ENCODE measurements at regions not wholly inside any gene's neighbourhood (a gene's known extent, or its start where the extent isn't known, plus 50 kb on each side); places are given as distances from the start of the nearest gene placed in this dataset.

GRCh38 chr9:99377790-99378775, 156.0 kb downstream of the SEC61B start:
- no peak for TF ChIP-seq POLR2A (IDR thresholded peaks at IDR 0.05)
- TF ChIP-seq CTCF (IDR thresholded peaks at IDR 0.05 in 4 of 5, conservative IDR thresholded peaks at IDR 0.05 in 1 of 5): no peak
